Fibroblast of pulmonary artery (primary cell): ENCODE measurements at regions not wholly inside any gene's neighbourhood (a gene's known extent, or its start where the extent isn't known, plus 50 kb on each side); places are given as distances from the start of the nearest gene placed in this dataset.

Experiments used
- DNase-seq: peaks from one replicate; pipeline ENCODE4 v3.0.0-alpha.2; 2010; ENCODE audit warnings: low read depth
- H3K4me3 ChIP-seq: replicated peaks from 2 replicates; pipeline ENCODE4 v1.5.1; 2011; ENCODE audit warnings: low read depth, mild to moderate bottlenecking, control low read depth, low read length, moderate library complexity
- TF ChIP-seq, protein P1 (sequence below): IDR thresholded peaks from 2 replicates; pipeline ENCODE4 v1.5.1; 2011; ENCODE audit warnings: mild to moderate bottlenecking, control low read depth, low read length, inconsistent platforms; ENCODE audit errors: missing control alignments

DNA sequence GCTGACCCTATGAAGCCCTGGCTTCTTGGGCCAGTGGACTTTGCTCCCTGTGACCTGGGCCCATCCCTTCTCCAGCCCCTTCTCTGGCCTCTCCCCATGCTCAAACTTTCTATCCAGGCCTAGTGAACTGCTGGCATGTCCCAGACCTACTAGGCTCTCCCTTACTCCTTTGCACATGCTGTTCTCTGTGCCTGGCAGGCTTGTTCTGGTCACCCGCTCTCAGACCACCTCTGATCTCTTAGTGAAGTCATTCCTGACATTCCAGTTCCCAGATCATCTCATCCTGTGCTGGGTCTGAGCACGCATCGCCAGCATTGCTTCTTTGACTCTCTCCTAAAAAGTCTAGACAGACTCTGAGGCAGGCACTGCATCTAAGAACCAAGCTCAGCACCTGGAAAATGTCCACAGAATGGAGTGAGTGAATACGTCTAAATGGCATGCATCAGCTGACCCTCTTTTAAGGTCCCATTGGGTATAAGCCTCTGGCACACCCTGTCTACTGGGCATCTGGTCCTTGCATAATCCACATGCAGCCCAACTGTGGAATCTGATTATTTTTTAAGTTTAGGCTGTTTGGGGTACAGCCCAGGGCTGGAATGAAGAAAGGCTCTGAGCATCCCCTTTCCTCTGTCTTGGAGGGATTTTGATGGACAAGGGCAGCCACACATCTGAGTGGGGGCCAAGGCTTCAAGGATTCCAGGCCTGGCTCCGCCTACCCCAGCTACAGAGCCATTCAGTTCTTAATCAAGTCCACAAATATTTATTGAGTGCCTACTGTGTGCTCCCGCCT lies 130.6 kb upstream of the HAAO start:
- DNase-seq, result peak; percentile 86
- TF ChIP-seq, protein P1, sequence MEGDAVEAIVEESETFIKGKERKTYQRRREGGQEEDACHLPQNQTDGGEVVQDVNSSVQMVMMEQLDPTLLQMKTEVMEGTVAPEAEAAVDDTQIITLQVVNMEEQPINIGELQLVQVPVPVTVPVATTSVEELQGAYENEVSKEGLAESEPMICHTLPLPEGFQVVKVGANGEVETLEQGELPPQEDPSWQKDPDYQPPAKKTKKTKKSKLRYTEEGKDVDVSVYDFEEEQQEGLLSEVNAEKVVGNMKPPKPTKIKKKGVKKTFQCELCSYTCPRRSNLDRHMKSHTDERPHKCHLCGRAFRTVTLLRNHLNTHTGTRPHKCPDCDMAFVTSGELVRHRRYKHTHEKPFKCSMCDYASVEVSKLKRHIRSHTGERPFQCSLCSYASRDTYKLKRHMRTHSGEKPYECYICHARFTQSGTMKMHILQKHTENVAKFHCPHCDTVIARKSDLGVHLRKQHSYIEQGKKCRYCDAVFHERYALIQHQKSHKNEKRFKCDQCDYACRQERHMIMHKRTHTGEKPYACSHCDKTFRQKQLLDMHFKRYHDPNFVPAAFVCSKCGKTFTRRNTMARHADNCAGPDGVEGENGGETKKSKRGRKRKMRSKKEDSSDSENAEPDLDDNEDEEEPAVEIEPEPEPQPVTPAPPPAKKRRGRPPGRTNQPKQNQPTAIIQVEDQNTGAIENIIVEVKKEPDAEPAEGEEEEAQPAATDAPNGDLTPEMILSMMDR, result no peak
- H3K4me3 ChIP-seq, result no peak overlapping the region

- DNase-seq, result no peak
- TF ChIP-seq, protein P1, result no peak
- no peak overlapping the region for H3K4me3 ChIP-seq
These were observed 129.9 kb upstream of the HAAO start for GRCh38 chr2:42922293-42922692.

DNA sequence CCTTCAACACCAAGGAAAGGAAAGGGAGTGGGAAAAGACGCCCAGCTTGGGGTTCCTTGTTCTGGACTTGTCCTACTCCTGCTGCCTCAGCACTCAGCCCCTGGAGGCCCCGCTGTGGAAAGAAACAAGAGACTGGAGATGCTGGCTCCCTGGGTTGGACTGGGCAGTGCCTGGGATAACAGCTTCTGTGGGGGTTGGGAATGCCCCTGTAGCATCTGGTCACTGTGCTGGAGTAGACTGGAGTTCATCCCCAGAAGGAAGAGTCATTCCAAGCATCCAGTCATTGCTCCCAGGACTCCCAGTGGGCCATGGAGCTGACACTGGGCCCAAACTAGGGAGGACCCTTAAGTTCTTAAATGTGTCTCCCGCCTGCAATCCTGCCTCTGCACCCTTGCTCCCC lies 129.3 kb upstream of the HAAO start:
- TF ChIP-seq, protein P1, result no peak
- DNase-seq, result no peak
- no peak overlapping the region for H3K4me3 ChIP-seq

DNA sequence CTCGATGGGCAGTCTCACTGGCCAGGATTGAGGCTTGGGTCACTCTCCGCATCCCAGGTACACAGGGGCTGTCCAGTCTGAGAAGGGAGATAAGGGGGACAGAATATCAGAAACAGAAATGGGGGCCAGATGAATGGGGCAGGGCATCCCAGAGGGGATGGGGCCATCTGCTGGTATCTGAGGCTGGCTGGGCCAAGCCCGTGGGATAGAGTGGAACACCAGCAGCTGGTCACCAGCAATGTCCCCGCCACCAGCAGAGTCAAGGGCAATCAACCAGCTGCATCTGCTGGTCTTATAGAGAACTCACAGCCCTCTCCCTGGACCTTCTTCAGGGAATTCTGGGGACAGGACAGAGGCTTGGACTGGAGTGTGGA lies 128.8 kb upstream of the HAAO start:
- DNase-seq, result no peak
- TF ChIP-seq, protein P1, result no peak
- H3K4me3 ChIP-seq, result no peak overlapping the region

GRCh38 chr2:42920446-42921146 lies 128.2 kb upstream of the HAAO start:
- TF ChIP-seq, protein P1, result no peak
- no peak overlapping the region for H3K4me3 ChIP-seq
- DNase-seq, result no peak

DNA sequence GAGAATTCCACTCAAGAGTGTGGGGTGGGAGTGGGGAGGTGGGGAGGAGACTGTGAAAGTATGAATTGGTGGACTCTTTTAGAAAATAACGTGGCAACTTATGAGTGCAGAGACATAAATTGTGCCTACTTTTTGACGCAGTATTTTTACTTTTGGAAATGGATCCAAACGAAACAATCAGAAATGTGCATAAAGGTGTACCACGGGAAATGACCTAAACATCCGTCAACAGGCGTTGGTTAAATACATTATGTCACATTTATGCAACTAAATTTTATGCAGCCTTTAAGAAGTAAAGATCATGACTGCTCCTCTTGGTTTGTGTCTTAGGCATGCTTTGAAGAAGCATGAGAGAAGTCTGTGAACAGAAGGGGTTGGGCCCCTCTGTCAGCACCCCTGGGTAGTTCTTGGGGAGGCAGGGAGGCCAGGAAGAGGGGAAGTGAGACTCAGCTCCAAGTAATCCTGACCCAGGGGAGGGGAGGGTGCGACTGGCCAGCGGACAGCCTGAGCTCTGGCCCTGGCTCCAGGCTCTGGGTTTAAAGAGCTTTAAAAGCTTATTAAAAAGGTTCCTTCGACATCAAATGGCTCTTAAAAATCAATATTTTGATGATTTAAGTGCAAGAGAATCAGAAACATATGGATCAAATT lies 126.4 kb upstream of the HAAO start:
- TF ChIP-seq, protein P1, result no peak
- no peak overlapping the region for H3K4me3 ChIP-seq
- no peak for DNase-seq
